ENCODE measurements at regions not wholly inside any gene's neighbourhood (a gene's known extent, or its start where the extent isn't known, plus 50 kb on each side); places are given as distances from the start of the nearest gene placed in this dataset.
"Not testable (repeated sequence)": the region's sequence is repeated elsewhere in the genome, so short reads cannot be mapped to it uniquely, and the experiment has no call there.

DNA sequence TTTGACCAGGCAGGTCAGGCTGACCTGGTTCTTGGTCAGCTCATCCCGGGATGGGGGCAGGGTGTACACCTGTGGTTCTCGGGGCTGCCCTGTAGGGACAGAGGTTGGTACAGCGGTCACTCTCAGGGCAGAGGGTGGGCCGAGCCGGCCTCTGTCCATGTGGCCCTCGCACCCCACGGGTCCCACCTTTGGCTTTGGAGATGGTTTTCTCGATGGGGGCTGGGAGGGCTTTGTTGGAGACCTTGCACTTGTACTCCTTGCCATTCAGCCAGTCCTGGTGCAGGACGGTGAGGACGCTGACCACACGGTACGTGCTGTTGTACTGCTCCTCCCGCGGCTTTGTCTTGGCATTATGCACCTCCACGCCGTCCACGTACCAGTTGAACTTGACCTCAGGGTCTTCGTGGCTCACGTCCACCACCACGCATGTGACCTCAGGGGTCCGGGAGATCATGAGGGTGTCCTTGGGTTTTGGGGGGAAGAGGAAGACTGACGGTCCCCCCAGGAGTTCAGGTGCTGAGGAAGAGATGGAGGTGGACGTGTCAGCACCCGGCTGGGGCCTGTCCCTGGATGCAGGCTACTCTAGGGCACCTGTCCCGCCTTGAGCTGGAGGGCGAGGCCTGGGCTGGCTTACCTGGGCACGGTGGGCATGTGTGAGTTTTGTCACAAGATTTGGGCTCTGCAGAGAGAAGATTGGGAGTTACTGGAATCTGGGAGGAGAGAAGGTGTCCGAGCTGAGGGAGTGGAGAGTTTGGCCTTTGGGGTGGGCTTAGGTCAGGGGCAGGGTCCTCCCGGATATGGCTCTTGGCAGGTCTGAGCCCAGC lies 215.5 kb downstream of the TMEM121 start:
- not testable (repeated sequence) for DNase-seq

DNA sequence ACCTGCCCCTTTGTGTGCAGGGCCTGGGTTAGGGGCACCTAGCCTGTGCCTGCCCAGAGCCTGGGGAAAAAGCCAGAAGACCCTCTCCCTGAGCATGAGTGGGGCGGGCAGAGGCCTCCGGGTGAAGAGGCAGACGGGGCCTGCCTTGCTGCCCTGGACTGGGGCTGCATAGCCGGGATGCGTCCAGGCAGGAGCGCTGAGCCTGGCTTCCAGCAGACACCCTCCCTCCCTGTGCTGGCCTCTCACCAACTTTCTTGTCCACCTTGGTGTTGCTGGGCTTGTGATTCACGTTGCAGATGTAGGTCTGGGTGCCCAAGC lies 216.1 kb downstream of the TMEM121 start:
- no peak for DNase-seq

DNA sequence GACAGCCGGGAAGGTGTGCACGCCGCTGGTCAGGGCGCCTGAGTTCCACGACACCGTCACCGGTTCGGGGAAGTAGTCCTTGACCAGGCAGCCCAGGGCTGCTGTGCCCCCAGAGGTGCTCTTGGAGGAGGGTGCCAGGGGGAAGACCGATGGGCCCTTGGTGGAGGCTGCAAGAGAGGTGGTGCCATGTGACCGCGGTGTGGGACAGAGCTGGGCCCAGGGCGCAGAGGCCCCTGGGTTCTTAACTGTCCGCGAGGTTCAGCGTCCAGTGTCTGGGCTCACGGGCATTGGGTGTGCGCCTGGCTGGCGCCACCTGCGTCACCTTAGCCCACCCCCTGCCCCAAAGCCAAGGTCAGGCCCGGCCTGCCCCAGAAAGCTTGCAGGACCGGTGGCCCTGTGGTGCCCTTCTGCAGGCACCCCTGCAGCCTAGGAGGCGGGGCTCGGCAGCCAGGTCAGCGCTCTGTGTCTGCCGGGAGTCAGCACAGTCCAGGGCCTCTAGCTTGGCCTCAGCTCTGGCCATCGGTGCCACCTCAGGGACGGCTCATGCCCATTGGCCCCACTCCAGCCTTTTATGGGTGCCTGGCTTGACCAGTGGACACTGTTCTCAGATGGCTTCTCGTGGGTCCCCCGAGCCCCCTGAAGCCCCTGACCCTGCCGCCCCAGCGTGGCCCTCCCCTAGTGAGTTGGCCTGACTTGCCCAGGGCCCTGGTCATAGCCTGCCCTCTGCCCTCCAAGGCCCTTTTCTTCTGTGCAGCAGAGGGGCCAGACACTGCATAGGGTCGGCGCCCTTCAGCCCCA lies 216.7 kb downstream of the TMEM121 start:
- not testable (repeated sequence) for DNase-seq

DNA sequence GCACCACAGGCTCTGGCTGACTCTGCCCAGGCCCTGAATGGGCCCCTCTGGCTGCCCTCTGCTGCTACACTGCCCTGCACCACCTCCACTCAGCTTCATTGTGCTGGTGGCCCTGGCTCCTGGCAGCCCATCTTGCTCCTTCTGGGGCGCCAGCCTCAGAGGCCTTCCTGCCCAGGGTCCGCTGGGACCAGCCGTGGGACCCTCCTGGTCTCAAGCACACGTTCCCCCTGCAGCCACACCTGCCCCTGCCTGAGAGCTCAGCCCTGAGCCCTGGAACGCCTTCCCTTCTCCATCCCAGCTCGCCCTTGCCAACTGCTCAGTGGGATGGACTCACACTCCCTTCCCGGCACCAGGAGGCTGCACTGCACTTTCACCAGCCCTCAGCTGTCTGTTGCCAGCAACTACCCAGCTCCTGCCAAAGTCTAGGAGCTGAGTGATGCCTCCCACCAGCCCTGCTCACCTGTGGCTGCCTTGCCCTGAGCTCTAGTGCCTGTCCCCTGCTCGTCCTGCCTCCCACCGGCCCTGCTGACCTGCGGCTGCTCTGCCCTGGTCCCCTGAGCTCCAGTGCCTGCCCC lies 217.9 kb downstream of the TMEM121 start:
- DNase-seq = not testable (repeated sequence)

DNA sequence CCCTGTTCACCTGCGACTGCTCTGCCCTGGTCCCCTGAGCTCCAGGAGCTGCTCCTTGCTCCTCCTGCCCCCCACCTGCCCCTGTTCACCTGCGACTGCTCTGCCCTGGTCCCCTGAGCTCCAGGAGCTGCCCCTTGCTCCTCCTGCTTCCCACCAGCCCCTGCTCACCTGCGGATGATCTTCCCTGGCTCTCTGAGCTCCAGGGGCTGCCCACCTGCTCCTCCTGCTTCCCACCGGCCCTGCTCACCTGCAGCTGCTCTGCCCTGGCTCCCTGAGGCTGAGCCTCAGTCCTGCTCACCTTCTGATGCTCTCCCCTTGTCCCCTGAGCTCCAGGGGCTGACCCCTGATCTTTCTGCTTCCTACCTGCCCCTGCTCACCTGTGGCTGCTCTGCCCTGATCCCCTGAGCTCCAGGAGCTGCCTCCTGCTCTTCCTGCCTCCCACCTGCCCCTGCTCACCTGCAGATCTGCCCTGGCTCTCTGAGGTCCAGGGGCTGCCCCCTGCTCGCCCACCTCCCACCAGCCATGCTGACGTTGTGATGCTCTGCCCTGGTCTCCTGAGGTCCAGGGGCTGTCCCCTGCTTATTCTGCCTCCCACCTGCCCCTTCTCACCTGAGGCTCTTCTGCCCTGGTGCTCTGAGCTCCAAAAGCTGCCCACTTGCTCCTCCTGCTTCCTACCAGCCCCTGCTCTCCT lies 219.2 kb downstream of the TMEM121 start:
- DNase-seq = no peak

DNA sequence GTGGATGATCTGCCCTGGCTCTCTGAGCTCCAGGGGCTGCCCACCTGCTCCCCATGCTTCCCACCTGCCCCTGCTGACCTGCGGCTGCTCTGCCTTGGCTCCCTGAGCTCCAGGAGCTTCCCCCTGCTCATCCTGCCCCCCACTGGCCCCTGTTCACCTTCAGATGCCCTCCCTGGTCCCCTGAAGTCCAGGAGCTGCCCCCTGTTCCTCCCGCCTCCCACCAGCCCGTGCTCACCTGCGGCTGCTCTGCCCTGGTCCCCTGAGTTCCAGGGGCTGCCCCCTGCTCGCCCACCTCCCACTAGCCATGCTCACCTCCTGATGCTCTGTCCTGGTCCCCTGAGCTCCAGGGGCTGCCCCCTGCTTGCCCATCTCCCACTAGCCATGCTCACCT lies 219.7 kb downstream of the TMEM121 start:
- DNase-seq = no peak

DNA sequence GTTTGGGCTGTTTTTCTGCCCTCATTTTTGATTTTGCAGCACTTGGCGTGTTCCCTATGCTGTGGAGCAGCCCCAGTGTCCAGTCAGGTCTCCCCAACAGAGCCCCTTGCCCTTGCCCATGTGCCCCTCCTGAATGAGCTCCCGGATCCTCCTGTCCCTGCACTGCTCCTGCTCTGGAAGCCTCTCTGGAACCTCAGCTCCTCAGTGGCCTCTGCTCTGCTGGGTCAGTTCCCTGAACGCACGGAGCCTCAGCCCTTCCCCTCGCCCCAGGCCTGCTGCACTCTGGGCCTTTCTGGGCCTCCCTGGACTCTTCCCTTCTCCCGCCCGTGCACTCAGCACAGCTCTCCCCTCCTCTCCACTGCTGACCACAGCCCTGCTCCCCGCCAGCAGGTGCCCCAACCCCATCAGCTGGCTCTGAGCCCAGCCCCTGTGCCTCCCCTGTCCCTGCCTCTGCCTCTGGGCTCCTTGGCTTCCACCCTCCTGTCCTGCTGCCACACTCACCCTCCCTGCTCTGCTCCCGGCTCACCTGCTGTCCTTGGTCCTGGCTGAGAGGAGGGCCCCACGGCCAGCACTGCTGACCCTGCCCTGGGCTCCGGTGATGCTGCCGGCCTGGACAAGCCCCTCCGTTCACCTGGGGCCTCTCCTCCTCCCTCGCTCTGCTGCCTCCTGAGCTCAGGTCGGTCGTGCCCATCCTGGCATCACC lies 220.6 kb downstream of the TMEM121 start:
- DNase-seq = not testable (repeated sequence)

DNA sequence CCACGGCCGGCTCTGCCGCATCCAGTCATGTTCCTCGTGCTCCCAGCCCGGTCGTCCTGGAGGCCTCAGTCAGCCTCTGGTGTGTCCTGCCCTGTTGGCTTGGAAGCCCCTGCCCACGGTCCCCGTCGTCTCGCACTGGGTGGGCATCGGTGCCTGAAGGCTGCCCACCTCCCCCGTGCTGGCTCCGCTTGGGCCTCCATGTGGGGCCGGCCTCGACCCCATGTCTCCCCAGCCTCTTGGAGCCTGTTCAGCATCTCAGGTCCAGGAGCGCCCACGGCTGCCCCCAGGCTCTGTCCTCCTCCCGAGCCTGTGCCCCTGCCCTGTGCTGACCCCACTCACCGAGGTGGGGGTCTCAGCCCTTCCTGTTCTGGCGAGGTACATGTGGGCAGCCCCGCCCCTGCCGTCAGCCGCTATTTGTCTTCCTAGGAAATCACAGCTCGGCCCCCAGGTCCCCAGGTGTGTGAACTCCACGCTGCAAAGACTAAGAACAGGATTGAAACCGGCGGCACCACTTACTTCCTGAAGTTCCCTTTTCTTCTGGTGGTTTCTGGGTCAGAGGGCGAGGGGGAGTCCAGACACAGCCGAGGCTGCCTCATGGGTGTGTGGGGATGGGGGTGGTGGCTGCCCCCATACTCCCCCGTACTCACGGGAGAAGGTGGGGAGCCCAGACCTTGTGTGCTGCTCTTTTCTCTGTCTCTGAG lies 221.3 kb downstream of the TMEM121 start:
- DNase-seq = not testable (repeated sequence)

DNA sequence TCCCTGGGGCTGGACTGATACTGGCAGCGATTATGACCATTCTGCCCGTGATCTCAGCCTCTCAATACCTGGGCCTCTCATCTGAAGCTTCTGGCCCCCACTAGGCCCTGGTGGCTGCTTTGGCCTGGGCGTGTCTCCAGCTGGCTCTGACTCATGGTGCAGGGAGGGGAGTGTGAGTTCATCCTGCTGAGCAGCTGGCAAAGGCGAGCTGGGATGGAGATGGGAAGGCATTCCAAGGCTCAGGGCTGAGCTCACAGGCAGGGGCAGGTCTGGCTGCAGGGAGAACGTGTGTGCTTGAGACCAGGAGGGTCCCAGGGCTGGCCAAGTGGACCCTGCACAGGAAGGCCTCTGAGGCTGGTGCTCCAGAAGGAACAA lies 221.8 kb downstream of the TMEM121 start:
- no peak for DNase-seq

DNA sequence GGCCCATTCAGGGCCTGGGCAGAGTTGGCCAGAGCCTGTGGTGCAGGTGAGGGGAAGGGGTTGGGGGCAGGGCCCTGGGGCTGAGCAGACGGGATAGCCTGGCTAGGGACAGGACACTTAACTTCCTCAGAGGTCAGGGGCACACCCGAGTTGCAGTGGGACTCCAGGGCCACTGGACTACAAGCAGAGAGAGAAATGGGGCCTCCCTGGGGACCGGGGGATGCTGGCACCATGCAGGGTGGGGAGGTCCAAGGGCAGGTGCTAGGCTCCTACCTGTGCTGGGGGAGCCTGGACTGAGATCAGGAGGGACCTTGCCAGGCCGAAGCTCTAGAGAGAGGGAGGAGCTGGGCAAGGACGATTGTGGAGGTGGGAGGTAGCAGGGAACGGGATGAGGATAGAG lies 222.3 kb downstream of the TMEM121 start:
- not testable (repeated sequence) for DNase-seq

DNA sequence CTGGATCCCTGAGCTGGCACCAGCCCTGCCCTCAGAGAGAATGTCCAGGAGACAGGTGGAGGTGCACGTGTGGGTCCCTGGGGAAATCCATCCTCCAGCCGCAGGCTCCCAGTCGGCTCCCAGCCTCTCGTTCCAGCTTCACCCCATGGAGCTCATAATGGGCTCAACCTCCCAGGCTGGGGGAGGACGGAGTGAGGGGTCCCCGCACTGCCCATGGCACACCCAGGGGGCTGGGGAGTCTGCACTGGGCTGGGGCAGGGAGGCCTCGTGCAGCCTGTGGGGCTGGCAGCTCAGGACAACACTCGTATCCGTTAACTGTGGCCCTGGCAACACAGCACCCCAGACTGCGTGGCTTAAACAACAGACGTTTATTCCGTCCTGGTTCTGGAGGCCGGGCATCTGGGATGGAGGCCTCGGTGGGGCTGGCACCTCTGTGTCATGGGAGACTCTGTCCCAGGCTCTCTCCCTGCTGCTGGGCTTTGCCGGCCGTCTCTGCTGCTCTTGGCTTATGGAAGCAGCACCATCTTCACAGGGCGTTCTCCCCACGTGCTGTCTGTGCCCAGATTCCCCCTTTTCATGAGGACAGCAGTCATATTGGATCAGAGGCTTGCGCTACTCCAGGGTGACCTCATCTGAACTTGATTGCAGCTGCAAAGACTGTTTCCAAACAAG lies 223.6 kb downstream of the TMEM121 start:
- not testable (repeated sequence) for DNase-seq

DNA sequence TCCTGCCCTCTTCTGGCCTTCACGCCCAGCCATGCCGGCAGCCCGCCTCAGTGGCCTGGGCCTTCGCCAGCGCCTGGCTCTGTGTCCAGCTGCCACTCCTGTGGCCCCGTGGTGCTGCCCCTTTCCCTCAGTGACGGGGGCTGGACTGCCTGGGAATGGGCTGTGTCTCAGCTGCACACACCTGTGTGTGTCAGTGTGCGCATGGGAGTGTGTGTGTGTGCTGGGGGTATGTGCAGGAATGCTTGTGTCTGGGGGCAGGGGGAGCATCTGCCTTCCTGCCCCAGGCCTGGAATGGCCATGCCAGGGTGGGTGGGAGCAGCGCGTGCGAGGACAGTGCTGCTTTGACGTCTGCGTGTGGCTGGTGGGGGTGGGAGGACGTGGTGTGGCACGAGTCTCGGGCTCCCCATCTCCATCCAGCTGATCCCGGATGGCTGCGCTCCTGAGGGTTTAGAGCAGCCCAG lies 224.9 kb downstream of the TMEM121 start:
- not testable (repeated sequence) for DNase-seq

DNA sequence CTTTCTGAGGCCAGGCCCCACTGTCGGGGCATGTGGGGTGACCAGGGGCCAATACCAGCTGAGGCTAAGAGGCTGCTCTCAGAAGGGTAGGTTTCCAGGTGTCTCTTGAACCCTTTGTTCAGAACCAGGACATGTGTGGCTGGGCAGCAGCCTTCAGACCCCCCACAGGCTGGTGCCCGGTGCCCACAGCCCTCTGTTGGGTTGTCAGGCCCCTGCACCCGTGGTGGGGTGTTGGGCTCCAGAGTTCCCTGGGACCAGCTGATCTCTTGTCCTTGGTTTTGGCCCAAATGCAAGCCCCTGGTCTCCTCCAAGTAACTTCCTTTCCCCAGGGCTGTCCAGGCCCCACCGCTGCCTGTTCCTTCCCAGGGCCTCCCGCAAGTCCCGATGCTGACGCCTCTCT lies 226.0 kb downstream of the TMEM121 start:
- not testable (repeated sequence) for DNase-seq

DNA sequence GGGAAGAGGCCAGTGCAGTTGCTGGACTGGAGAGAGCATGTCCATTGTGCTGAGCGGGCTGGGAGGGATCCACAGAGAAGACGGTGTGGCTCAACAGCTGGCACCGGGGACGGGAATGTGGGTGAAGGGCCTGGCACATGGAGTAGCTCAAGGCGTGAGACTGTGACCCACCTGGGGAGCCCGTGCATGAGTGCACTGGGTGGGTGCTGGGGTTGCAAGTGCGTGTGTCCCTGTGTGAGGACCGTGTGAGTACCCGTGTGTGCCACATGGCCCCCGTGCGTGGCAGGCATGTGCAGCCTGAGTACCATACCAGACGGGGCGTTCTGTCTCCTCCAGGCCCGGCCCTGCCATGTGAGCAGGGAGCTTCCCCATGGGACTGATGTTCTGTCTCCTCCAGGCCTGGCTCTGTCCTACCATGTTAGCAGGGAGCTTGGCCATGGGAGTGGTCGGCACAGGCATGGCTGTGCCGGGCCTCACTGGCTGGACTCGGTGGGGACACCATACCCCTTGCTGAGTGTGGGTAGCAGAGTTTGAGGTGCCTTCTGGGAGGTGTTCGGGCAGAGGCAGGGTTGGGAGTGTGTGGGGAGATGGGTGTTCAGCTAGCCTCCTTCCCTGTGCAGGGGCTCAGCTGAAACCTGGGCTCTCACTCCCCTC lies 234.4 kb downstream of the TMEM121 start:
- DNase-seq = no peak

DNA sequence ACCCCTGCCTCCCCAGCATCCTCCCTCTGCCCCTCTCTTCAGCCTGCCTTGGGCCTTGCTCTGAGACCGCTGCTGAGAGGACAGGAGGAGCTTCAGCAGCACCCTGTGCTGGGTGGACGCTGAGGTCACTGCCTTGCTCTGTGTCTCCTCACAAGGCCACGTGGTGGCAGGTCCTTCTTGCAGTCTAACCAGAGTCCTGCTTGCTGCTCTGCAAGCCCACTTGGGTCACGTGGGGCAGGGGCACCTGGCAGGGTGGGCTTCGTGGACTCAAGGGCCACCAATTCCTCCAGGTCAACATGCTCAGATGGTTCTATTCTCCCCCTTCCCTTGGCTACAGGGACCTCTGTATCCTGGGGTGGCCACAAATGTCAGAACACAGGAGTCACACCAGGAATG lies 235.0 kb downstream of the TMEM121 start:
- DNase-seq = not testable (repeated sequence)

DNA sequence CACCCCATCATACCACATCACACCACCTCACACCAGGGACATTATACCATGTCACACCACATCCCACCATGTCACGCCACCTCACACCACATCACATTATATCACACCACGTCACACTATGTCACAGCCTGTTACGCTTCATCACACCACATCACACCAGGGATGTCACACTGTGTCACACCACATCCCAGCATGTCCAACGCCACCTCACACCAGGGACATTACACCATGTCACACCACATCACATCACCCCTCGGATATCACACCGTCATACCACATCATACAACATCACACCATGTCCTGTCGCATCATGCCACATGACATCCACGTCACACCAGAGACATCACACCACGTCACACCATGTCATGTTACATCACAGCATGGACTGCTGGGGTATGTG lies 235.5 kb downstream of the TMEM121 start:
- DNase-seq = no peak

DNA sequence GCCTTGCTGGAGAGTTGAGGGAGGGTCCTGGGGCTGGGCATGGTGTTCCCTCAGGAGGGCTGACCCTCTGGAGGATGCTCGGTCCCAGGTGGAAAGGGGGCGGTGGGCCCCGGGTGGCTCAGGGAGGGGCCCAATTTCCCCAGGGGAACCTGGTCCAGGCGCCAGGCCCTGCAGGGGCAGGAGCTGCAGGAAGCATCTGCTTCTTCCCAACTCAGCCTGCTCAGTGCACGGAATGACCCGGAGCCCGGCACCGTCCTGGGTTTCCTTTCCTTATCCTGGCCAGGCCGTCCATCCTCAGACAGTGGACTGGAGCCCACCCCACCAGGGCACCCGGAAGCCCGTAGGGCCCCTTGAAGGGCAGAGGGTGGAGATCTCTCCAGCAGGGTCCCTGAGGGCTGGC lies 235.9 kb downstream of the TMEM121 start:
- DNase-seq = not testable (repeated sequence)

DNA sequence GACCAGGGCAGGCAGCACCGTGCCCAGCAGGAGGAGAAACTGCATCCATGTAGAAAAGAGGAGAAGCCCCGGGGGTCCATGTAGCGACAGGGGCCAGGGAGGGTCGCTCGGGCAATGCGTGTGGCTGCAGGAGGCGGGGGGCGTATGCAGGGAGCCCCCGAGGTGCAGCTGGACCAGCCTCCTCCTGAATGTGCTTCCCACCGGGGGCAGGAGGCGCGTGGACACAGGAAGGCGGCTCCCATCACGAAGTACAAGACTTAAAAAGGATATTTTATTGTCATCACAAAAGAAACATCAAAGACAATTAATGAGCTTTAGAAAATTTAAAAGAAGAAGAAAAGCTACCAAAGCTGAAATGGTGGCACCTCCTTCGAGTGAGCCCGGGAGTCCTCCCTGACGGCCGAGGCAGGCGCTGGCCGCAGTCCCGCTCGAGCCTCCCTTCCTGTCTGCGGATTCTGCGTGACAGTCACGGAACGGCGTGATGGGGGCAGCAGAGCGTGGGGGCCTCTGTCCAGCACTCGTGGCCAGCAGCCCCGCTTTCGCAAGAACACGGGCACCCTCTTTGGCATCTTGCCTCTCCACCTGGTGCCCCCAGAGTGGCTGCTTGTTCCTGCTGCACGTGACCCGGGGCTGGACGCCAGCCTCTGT lies 238.0 kb downstream of the TMEM121 start:
- not testable (repeated sequence) for DNase-seq

DNA sequence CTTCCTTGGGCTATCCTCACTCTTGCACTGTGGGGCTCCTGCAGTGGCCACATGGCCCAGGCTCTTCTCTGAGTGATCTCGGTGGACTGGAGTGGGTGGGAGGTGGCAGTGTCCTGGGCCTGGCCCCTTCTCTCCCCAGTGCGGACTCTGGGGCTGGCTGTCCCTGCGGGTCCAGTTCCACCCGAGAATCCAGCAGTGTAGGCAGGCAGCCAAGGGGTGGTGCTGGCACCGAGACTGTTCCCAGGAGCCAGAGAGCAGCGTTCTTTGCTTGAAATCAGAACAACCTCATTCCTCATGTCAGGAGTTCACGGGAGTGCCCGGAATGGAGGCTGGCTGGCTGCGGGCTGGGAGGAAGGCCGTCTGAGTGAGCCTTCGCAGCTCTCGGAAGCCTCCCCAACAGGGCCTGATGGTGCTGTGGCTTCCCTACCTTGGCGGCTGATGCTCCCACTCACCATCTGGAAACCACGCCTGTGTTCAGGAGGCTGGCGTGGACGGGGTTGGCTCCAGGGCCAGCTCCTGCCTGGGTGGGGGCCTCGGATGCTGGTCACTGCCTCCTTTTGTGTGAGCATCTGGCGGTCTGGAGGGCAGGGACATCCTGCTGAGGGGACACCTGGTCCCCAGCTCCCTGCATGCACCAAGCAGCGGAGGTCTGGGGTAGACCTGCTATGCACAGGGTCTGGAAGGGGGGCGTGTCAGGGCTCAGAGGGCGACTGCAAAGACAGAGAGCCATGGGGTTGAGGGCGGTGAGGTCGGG lies 238.9 kb downstream of the TMEM121 start:
- not testable (repeated sequence) for DNase-seq

All from NCI-H1436 treated with DMSO at 0.1 percent for 48 hours (cell line).